Activated T-cell treated with anti-CD3 and anti-CD28 coated beads, Interleukin-2, amount 50 U/mL, for 4 hours (primary cell): ENCODE measurements at regions not wholly inside any gene's neighbourhood (a gene's known extent, or its start where the extent isn't known, plus 50 kb on each side); places are given as distances from the start of the nearest gene placed in this dataset.

Experiments used
- ATAC-seq, 2 donors: fragments of 200-7000 bp; cut with Tn5 transposase; one replicate each; pipeline ENCODE4 v1.10.0; 2021
- DNase-seq: peaks from one replicate; pipeline ENCODE4 v3.0.0-alpha.2; 2020
- H3K27me3 Mint-ChIP-seq: one replicate; pipeline ENCODE4 v1.8.0; 2021; ENCODE audit warnings: low read depth, mixed read lengths
- H3K36me3 Mint-ChIP-seq: one replicate; pipeline ENCODE4 v1.8.0; 2022; ENCODE audit warnings: mixed read lengths; ENCODE audit not compliant: insufficient read depth
- H3K4me1 Mint-ChIP-seq: one replicate; pipeline ENCODE4 v1.8.0; 2021; ENCODE audit warnings: low read depth, mixed read lengths
- H3K4me3 Mint-ChIP-seq: one replicate; pipeline ENCODE4 v1.8.0; 2021; ENCODE audit warnings: mild to moderate bottlenecking, moderate library complexity, mixed read lengths
- H3K9me3 Mint-ChIP-seq: one replicate; pipeline ENCODE4 v1.8.0; 2021; ENCODE audit warnings: mixed read lengths

GRCh38 chr1:188867614-188868013 lies 1610.0 kb downstream of the BRINP3 start:
- ATAC-seq, result no peak
- Mint-ChIP-seq H3K4me3 (no peak overlapping the region), H3K4me1 (no peaks in the 10 kb centered on the region), H3K27me3 (no peaks in the 10 kb centered on the region), H3K36me3 (no peaks in the 10 kb centered on the region), H3K9me3 (peaks cover 19% of the 10 kb centered on the region)
- no peak for DNase-seq

- DNase-seq (no peak), ATAC-seq (no peak)
- Mint-ChIP-seq H3K4me3 (no peak overlapping the region), H3K9me3 (peaks cover 12% of the 10 kb centered on the region), H3K4me1 (no peaks in the 10 kb centered on the region), H3K27me3 (no peaks in the 10 kb centered on the region), H3K36me3 (no peaks in the 10 kb centered on the region)
These were observed 1606.5 kb downstream of the BRINP3 start for GRCh38 chr1:188871164-188871563.

GRCh38 chr1:188872376-188872775 lies 1605.3 kb downstream of the BRINP3 start:
- no peak for DNase-seq
- H3K27me3 Mint-ChIP-seq, result no peaks in the 10 kb centered on the region
- H3K36me3 Mint-ChIP-seq, result no peaks in the 10 kb centered on the region
- H3K9me3 Mint-ChIP-seq, result peaks cover 12% of the 10 kb centered on the region
- H3K4me3 Mint-ChIP-seq, result no peak overlapping the region
- ATAC-seq, result no peak
- H3K4me1 Mint-ChIP-seq, result no peaks in the 10 kb centered on the region

GRCh38 chr1:188877668-188878067 lies 1600.0 kb downstream of the BRINP3 start:
- no peak for ATAC-seq
- no peaks in the 10 kb centered on the region for H3K4me1 Mint-ChIP-seq
- peaks cover 18% of the 10 kb centered on the region for H3K9me3 Mint-ChIP-seq
- DNase-seq, result no peak
- no peaks in the 10 kb centered on the region for H3K27me3 Mint-ChIP-seq
- no peaks in the 10 kb centered on the region for H3K36me3 Mint-ChIP-seq
- no peak overlapping the region for H3K4me3 Mint-ChIP-seq

GRCh38 chr1:188888386-188888785 lies 1589.3 kb downstream of the BRINP3 start:
- no peaks in the 10 kb centered on the region for H3K36me3 Mint-ChIP-seq
- ATAC-seq (no peak), DNase-seq (no peak)
- H3K4me3 Mint-ChIP-seq, result no peak overlapping the region
- no peaks in the 10 kb centered on the region for H3K27me3 Mint-ChIP-seq
- no peaks in the 10 kb centered on the region for H3K4me1 Mint-ChIP-seq
- H3K9me3 Mint-ChIP-seq, result peaks cover 34% of the 10 kb centered on the region

GRCh38 chr1:188889166-188889565 lies 1588.5 kb downstream of the BRINP3 start:
- H3K4me3 Mint-ChIP-seq, result no peak overlapping the region
- no peaks in the 10 kb centered on the region for H3K36me3 Mint-ChIP-seq
- DNase-seq (no peak), ATAC-seq (no peak)
- H3K9me3 Mint-ChIP-seq, result peaks cover 28% of the 10 kb centered on the region
- no peaks in the 10 kb centered on the region for H3K4me1 Mint-ChIP-seq
- no peaks in the 10 kb centered on the region for H3K27me3 Mint-ChIP-seq

- no peak for ATAC-seq
- H3K27me3 Mint-ChIP-seq, result no peaks in the 10 kb centered on the region
- peaks cover 18% of the 10 kb centered on the region for H3K9me3 Mint-ChIP-seq
- H3K4me1 Mint-ChIP-seq, result no peaks in the 10 kb centered on the region
- H3K4me3 Mint-ChIP-seq, result no peak overlapping the region
- no peaks in the 10 kb centered on the region for H3K36me3 Mint-ChIP-seq
- no peak for DNase-seq
These were observed 1585.7 kb downstream of the BRINP3 start for GRCh38 chr1:188891958-188892357.

- Mint-ChIP-seq H3K27me3 (no peaks in the 10 kb centered on the region), H3K36me3 (no peaks in the 10 kb centered on the region), H3K4me3 (no peak overlapping the region), H3K4me1 (no peaks in the 10 kb centered on the region), H3K9me3 (peaks cover 5% of the 10 kb centered on the region)
- ATAC-seq (no peak), DNase-seq (no peak)
These were observed 1582.1 kb downstream of the BRINP3 start for GRCh38 chr1:188895611-188896010.

GRCh38 chr1:188903241-188903640 lies 1574.4 kb downstream of the BRINP3 start:
- no peak overlapping the region for H3K4me3 Mint-ChIP-seq
- DNase-seq, result no peak
- no peaks in the 10 kb centered on the region for H3K4me1 Mint-ChIP-seq
- H3K27me3 Mint-ChIP-seq, result no peaks in the 10 kb centered on the region
- H3K9me3 Mint-ChIP-seq, result peaks cover 15% of the 10 kb centered on the region
- no peaks in the 10 kb centered on the region for H3K36me3 Mint-ChIP-seq
- no peak for ATAC-seq

- Mint-ChIP-seq H3K36me3 (no peaks in the 10 kb centered on the region), H3K4me3 (no peak overlapping the region), H3K9me3 (peaks cover 12% of the 10 kb centered on the region), H3K27me3 (no peaks in the 10 kb centered on the region), H3K4me1 (no peaks in the 10 kb centered on the region)
- DNase-seq (no peak), ATAC-seq (no peak)
These were observed 1573.5 kb downstream of the BRINP3 start for GRCh38 chr1:188904201-188904600.

GRCh38 chr1:188906921-188907641 lies 1570.6 kb downstream of the BRINP3 start:
- no peaks in the 10 kb centered on the region for H3K36me3 Mint-ChIP-seq
- H3K4me3 Mint-ChIP-seq, result no peak overlapping the region
- ATAC-seq (no peak), DNase-seq (no peak)
- H3K4me1 Mint-ChIP-seq, result no peaks in the 10 kb centered on the region
- H3K9me3 Mint-ChIP-seq, result peaks cover 19% of the 10 kb centered on the region
- no peaks in the 10 kb centered on the region for H3K27me3 Mint-ChIP-seq

- Mint-ChIP-seq H3K27me3 (no peaks in the 10 kb centered on the region), H3K4me3 (no peak overlapping the region), H3K36me3 (no peaks in the 10 kb centered on the region), H3K4me1 (no peaks in the 10 kb centered on the region), H3K9me3 (peaks cover 12% of the 10 kb centered on the region)
- DNase-seq (no peak), ATAC-seq (no peak)
These were observed 1547.3 kb downstream of the BRINP3 start for GRCh38 chr1:188930382-188930781.

- H3K4me1 Mint-ChIP-seq, result no peaks in the 10 kb centered on the region
- no peaks in the 10 kb centered on the region for H3K27me3 Mint-ChIP-seq
- ATAC-seq (no peak), DNase-seq (no peak)
- peaks cover 12% of the 10 kb centered on the region for H3K9me3 Mint-ChIP-seq
- H3K4me3 Mint-ChIP-seq, result no peak overlapping the region
- H3K36me3 Mint-ChIP-seq, result no peaks in the 10 kb centered on the region
These were observed 1546.2 kb downstream of the BRINP3 start for GRCh38 chr1:188931506-188931905.

- Mint-ChIP-seq H3K4me3 (no peak overlapping the region), H3K27me3 (no peaks in the 10 kb centered on the region), H3K9me3 (peaks cover 11% of the 10 kb centered on the region), H3K4me1 (no peaks in the 10 kb centered on the region), H3K36me3 (no peaks in the 10 kb centered on the region)
- ATAC-seq (no peak), DNase-seq (no peak)
These were observed 1539.6 kb downstream of the BRINP3 start for GRCh38 chr1:188937965-188938551.

GRCh38 chr1:188941986-188942385 lies 1535.7 kb downstream of the BRINP3 start:
- H3K4me1 Mint-ChIP-seq, result no peaks in the 10 kb centered on the region
- no peaks in the 10 kb centered on the region for H3K36me3 Mint-ChIP-seq
- DNase-seq, result no peak
- no peak for ATAC-seq
- H3K9me3 Mint-ChIP-seq, result peaks cover 18% of the 10 kb centered on the region
- no peak overlapping the region for H3K4me3 Mint-ChIP-seq
- no peaks in the 10 kb centered on the region for H3K27me3 Mint-ChIP-seq
